ENCODE measurements at regions not wholly inside any gene's neighbourhood (a gene's known extent, or its start where the extent isn't known, plus 50 kb on each side); places are given as distances from the start of the nearest gene placed in this dataset.
"Not testable (repeated sequence)": the region's sequence is repeated elsewhere in the genome, so short reads cannot be mapped to it uniquely, and the experiment has no call there.

DNA sequence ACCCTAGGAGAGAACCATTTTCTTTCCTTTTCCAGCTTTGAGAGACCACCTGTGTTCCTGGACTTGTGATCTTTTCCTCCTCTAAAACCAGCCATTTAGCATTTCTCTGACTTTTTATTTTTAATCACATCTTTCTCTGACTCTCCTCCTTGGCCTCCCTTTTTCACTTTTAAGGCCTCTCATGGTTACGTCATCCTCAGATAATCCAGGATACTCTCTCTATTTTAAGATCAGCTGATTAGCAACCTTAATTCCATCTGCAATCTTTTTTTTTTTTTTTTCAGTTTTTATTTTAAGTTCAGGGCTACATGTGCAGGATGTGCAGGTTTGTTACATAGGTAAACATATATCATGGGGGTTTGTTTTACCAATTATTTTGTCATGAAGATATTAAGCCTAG is 54.0 kb downstream of the RFPL4B start:
- ChIA-PET POLR2A (no interaction called here), CTCF (no interaction called here)
- intact Hi-C loops (cut with DNase I, micrococcal nuclease), result no loop called here
- peaks cover 9% of the 10 kb centered on the region for H3K27me3 Mint-ChIP-seq
- no peaks in the 10 kb centered on the region for H3K36me3 Mint-ChIP-seq (ENCODE audit: low read depth)
- peaks cover 4% of the 10 kb centered on the region for H3K9me3 Mint-ChIP-seq (ENCODE audit: low read depth)
- ATAC-seq (no peak), DNase-seq (no peak)
- no peak overlapping the region for H3K4me3 Mint-ChIP-seq
- H3K4me1 Mint-ChIP-seq, result no peaks in the 10 kb centered on the region
- no peak overlapping the region for H3K27ac Mint-ChIP-seq

DNA sequence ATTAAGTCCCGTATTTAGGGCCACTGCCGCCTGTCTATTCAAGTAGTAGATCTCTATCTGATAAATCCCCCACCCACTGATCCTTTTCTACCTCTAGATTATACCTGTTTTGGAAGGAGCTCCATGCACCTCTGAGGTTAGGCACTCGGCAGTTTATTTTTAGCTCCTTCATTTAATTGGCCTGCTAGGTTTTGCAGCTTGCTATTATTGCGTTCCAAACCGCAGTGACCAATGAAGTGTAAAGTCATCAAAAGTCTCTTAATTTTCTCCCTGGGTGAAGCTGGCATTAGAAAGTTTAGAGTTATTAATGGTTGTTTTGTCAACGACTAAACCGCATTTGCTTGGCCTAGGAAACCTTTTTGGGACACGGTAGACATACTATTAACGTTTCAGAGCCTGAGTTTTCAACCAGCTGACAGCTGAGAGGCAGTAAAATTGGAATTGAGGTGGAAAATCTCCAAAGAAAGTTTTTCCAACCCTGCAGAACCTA is 60.0 kb downstream of the RFPL4B start:
- no peaks in the 10 kb centered on the region for H3K36me3 Mint-ChIP-seq (ENCODE audit: low read depth)
- intact Hi-C loops (cut with DNase I, micrococcal nuclease), result no loop called here

DNA sequence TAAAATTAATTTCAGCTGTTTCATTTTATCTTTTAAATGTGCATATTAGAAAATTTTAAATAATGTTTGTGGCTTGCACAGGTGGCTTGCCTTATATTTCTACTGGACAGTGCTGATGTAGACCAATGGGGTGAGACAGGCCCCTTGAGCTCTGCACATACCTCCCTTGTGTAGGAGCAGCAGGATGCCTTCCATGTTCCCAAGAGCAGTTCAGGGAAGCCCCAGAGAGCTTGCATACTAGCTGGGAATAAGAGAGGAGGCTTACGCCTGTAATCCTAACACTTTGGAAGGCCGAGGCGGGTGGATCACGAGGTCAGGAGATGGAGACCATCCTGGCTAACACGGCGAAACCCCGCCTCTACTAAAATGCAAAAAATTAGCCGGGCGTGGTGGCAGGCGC is 61.4 kb downstream of the RFPL4B start:
- peaks cover 2% of the 10 kb centered on the region for H3K27me3 Mint-ChIP-seq
- H3K4me3 Mint-ChIP-seq, result no peak overlapping the region
- ATAC-seq, result no peak
- ChIA-PET POLR2A (no interaction called here), CTCF (no interaction called here)
- H3K27ac Mint-ChIP-seq, result no peak overlapping the region
- intact Hi-C loops (cut with DNase I, micrococcal nuclease), result no loop called here
- H3K36me3 Mint-ChIP-seq (ENCODE audit: low read depth), result no peaks in the 10 kb centered on the region
- DNase-seq, result no peak
- H3K9me3 Mint-ChIP-seq (ENCODE audit: low read depth), result no peaks in the 10 kb centered on the region
- no peaks in the 10 kb centered on the region for H3K4me1 Mint-ChIP-seq

More for the DNA sequence above, 60.0 kb downstream of the RFPL4B start:
- no peak for ATAC-seq
- H3K27me3 Mint-ChIP-seq, result peaks cover 7% of the 10 kb centered on the region
- DNase-seq, result no peak
- no peaks in the 10 kb centered on the region for H3K9me3 Mint-ChIP-seq (ENCODE audit: low read depth)
- CTCF ChIA-PET, result interaction anchor here (1.1 kb wide), 1 partner anchor 11 kb away, joined by 3 read pairs; no protein-coding TSS in a partner anchor
- no peak overlapping the region for H3K27ac Mint-ChIP-seq
- H3K4me3 Mint-ChIP-seq, result no peak overlapping the region
- H3K4me1 Mint-ChIP-seq, result no peaks in the 10 kb centered on the region
- POLR2A ChIA-PET, result no interaction called here

DNA sequence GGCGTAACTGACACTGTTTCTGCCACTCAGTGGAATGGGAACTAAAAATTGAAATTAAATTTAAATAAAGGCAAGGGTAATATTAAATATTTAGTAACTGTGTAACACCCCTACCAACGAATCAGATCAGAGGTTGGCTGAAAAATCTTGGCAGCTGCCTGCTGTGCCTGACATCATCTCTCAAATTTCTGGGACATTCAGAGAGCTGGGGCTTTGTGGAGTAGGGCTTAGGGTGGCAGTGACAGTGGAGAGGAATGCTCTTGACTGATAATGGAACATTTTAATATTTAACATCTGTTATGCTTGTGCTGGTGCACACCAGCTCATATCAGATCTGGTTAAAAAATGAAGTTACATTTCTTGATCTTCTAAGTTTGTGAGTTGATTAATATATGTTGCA is 62.2 kb downstream of the RFPL4B start:
- ChIA-PET POLR2A (no interaction called here), CTCF (interaction anchor here (0.8 kb wide), 1 partner anchor 57 kb away, joined by 3 read pairs; no protein-coding TSS in a partner anchor)
- Mint-ChIP-seq H3K9me3 (ENCODE audit: low read depth) (no peaks in the 10 kb centered on the region), H3K27me3 (peaks cover 5% of the 10 kb centered on the region), H3K36me3 (ENCODE audit: low read depth) (no peaks in the 10 kb centered on the region), H3K4me1 (no peaks in the 10 kb centered on the region), H3K27ac (no peak overlapping the region), H3K4me3 (no peak overlapping the region)
- DNase-seq (no peak), ATAC-seq (no peak)
- intact Hi-C loops (cut with DNase I, micrococcal nuclease), result no loop called here

DNA sequence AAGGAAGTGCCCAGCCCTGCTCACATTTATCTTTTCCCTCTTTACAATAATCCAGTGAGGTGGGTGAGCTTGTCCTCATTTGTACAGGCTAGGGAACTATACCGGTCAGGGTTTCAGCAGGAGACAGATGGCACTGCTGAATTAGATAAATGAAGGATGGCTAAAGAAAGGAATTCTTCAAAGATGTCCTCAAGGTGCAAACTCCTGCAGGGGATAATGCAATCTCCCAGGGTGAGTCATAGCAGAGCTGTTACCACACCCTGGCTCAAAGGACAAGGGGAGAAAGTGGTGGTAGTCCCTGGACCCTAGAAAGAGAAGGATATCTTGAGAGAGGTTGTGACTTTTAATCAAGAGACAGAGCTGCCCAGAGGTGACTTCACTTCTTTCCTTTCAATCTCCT is 66.7 kb downstream of the RFPL4B start:
- CTCF ChIA-PET, result no interaction called here
- H3K36me3 Mint-ChIP-seq (ENCODE audit: low read depth), result no peaks in the 10 kb centered on the region
- H3K4me1 Mint-ChIP-seq, result no peaks in the 10 kb centered on the region
- intact Hi-C loops (cut with DNase I, micrococcal nuclease), result no loop called here
- H3K27me3 Mint-ChIP-seq, result peaks cover 3% of the 10 kb centered on the region
- no peak overlapping the region for H3K27ac Mint-ChIP-seq
- no peak overlapping the region for H3K4me3 Mint-ChIP-seq
- no peak for ATAC-seq
- DNase-seq, result no peak
- no peaks in the 10 kb centered on the region for H3K9me3 Mint-ChIP-seq (ENCODE audit: low read depth)
- POLR2A ChIA-PET, result no interaction called here

DNA sequence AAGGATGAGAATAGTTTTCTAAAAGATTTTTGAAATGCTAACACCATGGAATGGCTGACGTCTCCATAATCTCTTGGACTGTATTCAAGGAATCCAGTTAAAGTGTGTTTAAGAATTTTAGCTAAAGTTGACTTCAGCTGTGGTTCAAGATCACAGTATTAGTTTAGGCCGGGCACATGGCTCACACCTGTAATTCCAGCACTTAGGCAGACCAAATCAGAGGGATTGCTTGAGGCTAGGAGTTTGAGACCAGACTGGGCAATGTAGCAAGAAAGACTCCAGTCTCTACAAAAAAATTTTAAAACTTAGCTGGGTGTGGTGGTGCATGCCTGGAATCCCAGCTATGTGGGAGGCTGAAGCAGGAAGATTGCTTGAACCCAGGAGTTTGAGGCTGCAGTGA is 68.2 kb downstream of the RFPL4B start:
- no peaks in the 10 kb centered on the region for H3K4me1 Mint-ChIP-seq
- H3K4me3 Mint-ChIP-seq, result no peak overlapping the region

DNA sequence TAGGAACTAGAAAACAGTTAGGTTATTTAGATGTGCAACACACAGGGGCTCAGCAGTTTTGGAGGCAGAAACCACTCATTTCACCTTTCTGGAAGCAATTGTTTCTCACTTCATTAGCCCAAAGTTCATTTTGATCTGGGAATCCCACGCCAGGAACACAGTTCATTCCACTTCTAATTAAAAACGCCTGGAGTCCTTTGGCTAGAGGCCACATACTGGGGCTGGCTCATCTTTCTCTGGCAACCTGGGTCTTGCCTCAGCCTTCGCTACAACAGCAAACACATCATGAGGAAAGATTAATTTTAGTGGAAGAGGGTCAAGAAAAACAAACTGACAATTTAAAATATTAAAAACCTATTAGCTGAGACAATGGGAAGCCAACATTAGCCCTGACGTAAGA is 69.7 kb downstream of the RFPL4B start:
- ATAC-seq, result no peak
- Mint-ChIP-seq H3K9me3 (ENCODE audit: low read depth) (no peaks in the 10 kb centered on the region), H3K36me3 (ENCODE audit: low read depth) (no peaks in the 10 kb centered on the region), H3K27ac (no peak overlapping the region), H3K27me3 (peaks cover 6% of the 10 kb centered on the region), H3K4me3 (no peak overlapping the region), H3K4me1 (no peaks in the 10 kb centered on the region)
- no peak for DNase-seq
- ChIA-PET POLR2A (no interaction called here), CTCF (interaction anchor here (0.9 to 1.3 kb wide), 3 partner anchors 10 to 237 kb away, joined by 3 to 4 read pairs (median 3); no protein-coding TSS in a partner anchor)
- intact Hi-C loops (cut with DNase I, micrococcal nuclease), result no loop called here

More for the DNA sequence above, 68.2 kb downstream of the RFPL4B start:
- ATAC-seq (no peak), DNase-seq (no peak)
- H3K36me3 Mint-ChIP-seq (ENCODE audit: low read depth), result no peaks in the 10 kb centered on the region
- no peaks in the 10 kb centered on the region for H3K9me3 Mint-ChIP-seq (ENCODE audit: low read depth)
- ChIA-PET CTCF (interaction anchor here (1.4 kb wide), 1 partner anchor 11 kb away, joined by 3 read pairs; no protein-coding TSS in a partner anchor), POLR2A (no interaction called here)
- no peak overlapping the region for H3K27ac Mint-ChIP-seq
- intact Hi-C loops (cut with DNase I, micrococcal nuclease), result no loop called here
- H3K27me3 Mint-ChIP-seq, result peaks cover 3% of the 10 kb centered on the region

DNA sequence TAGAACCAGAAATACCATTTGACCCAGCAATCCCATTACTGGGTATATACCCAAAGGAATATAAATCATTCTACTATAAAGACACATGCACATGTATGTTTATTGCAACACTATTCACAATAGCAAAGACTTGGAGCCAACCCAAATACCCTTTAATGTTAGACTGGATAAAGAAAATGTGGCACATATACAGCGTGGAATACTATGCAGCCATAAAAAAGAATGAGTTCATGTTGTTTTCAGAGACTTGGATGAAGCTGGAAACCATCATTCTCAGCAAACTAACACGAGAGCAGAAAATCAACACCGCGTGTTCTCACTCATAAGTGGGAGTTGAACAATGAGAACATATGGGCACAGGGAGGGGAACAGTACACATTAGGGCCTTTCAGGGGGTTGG is 79.9 kb downstream of the RFPL4B start:
- intact Hi-C loops (cut with DNase I, micrococcal nuclease); H3K27me3 Mint-ChIP-seq; H3K36me3 Mint-ChIP-seq (ENCODE audit: low read depth); ATAC-seq; CTCF ChIA-PET; H3K4me1 Mint-ChIP-seq; H3K4me3 Mint-ChIP-seq; H3K27ac Mint-ChIP-seq; H3K9me3 Mint-ChIP-seq (ENCODE audit: low read depth); DNase-seq; POLR2A ChIA-PET: not testable (repeated sequence)

DNA sequence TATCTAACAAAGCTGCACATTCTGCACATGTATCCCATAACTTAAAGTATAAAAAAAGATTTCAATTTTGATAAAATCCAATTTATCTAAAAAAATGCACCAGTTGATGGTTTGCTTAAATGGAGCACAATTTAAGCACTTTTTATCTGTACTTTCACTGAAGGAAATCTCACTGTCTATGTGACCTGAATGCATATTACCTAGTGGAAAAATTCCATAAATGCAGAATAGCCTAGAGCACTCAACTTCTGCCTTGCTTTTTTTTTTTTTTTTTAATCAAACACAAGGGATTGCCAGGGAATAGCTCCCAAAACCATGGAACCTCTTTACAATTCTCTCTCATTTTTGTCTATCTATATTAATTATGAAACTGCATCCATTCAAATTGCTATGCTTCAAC is 80.4 kb downstream of the RFPL4B start:
- Mint-ChIP-seq H3K36me3 (ENCODE audit: low read depth) (no peaks in the 10 kb centered on the region), H3K9me3 (ENCODE audit: low read depth) (no peaks in the 10 kb centered on the region), H3K4me1 (no peaks in the 10 kb centered on the region), H3K27ac (no peak overlapping the region), H3K4me3 (no peak overlapping the region), H3K27me3 (peaks cover under 1% of the 10 kb centered on the region)
- DNase-seq (no peak), ATAC-seq (no peak)
- intact Hi-C loops (cut with DNase I, micrococcal nuclease), result no loop called here
- POLR2A ChIA-PET, result no interaction called here
- CTCF ChIA-PET, result no interaction called here

DNA sequence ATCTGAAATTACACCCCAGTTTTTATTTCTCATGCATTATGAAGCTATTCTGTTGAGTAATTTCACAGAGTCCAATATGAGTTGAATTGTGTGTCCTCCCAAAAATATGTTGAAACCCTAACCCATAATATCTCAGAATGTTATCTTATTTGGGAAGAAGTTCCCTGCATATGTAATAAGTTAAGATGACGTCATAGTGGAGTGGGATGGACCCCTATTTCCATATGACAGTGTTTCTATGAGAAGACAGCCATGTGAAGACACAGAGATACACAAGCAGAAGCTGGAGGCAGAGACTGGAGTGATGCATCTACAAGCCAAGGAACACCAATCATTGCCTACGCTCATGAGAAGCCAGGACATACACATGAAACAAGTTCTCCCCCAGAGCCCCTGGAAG is 81.3 kb downstream of the RFPL4B start:
- POLR2A ChIA-PET, result no interaction called here
- H3K27ac Mint-ChIP-seq, result no peak overlapping the region

DNA sequence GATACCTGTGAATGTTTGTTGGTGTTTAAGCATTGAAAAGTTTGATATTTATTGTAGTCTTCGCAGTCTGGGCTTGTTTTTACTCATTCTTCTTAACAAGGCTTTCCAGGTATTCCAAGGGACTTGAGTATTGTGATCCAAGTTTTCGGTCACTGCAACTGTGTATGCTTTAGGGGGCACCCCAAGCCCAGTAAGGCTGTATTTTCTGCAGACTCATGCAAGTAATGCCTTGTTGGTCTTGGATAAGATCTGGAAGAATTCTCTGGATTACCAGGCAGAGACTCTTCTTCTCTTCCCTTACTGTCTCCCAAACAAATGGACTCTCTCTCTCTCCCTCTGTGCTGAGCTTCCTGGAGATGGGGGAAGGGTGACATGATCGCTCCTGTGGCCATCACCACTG is 82.1 kb downstream of the RFPL4B start:
- DNase-seq, result no peak
- CTCF ChIA-PET, result interaction anchor here (1.3 kb wide), 1 partner anchor 12 kb away, joined by 4 read pairs; no protein-coding TSS in a partner anchor
- H3K27ac Mint-ChIP-seq, result no peak overlapping the region
- intact Hi-C loops (cut with DNase I, micrococcal nuclease), result no loop called here
- no peaks in the 10 kb centered on the region for H3K9me3 Mint-ChIP-seq (ENCODE audit: low read depth)
- H3K27me3 Mint-ChIP-seq, result no peaks in the 10 kb centered on the region
- H3K4me3 Mint-ChIP-seq, result no peak overlapping the region
- H3K4me1 Mint-ChIP-seq, result no peaks in the 10 kb centered on the region
- no peaks in the 10 kb centered on the region for H3K36me3 Mint-ChIP-seq (ENCODE audit: low read depth)
- ATAC-seq, result no peak
- POLR2A ChIA-PET, result interaction anchor here (0.6 kb wide), 1 partner anchor 19 kb away, joined by 5 read pairs; no protein-coding TSS in a partner anchor

More for the DNA sequence above, 81.3 kb downstream of the RFPL4B start:
- CTCF ChIA-PET, result interaction anchor here (1.3 kb wide), 1 partner anchor 11 kb away, joined by 4 read pairs; no protein-coding TSS in a partner anchor
- DNase-seq, result no peak
- no peak for ATAC-seq
- Mint-ChIP-seq H3K9me3 (ENCODE audit: low read depth) (no peaks in the 10 kb centered on the region), H3K36me3 (ENCODE audit: low read depth) (no peaks in the 10 kb centered on the region), H3K4me3 (no peak overlapping the region), H3K27me3 (no peaks in the 10 kb centered on the region), H3K4me1 (no peaks in the 10 kb centered on the region)
- intact Hi-C loops (cut with DNase I, micrococcal nuclease), result no loop called here

DNA sequence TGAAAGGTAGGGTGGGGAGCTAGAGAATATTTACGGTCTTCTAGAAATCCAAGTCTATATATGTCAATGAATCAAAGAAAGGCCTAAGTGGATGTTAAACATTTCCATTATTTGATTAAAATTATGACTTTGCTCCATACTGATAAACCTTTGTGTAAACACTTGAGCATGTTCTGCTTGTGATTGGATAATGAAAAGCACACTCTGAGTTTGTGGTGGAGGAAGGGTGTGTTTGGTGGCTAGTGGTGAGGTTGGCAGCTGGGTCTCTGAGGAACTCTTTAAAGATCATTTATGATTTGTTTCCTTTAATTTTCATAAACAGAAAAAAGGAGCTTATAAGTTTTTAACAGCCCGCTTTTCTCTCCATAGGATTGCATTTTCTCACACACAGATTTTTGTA is 84.7 kb downstream of the RFPL4B start:
- Mint-ChIP-seq H3K27ac (no peak overlapping the region), H3K27me3 (no peaks in the 10 kb centered on the region), H3K4me3 (no peak overlapping the region), H3K36me3 (ENCODE audit: low read depth) (no peaks in the 10 kb centered on the region), H3K9me3 (ENCODE audit: low read depth) (no peaks in the 10 kb centered on the region), H3K4me1 (no peaks in the 10 kb centered on the region)
- DNase-seq, result no peak
- ChIA-PET CTCF (no interaction called here), POLR2A (no interaction called here)
- intact Hi-C loops (cut with DNase I, micrococcal nuclease), result no loop called here
- no peak for ATAC-seq

DNA sequence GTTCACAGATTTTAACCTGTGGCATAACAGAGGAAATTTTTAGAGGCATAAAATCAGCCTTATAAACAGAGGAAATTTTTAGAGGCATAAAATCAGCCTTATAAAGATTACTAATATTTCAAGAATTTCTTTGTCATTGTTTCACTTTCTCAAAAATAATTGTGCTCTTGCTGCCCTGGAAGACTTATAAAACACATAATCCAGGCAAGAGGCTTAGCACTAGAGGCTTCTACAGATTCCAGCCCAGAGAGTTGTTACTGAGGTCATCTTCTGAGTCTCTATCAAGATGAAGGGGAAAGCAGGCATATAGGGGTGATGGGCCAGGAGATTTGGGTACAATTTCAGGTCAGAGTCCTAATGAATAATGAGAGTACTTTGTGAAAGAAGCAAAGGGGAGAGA is 85.7 kb downstream of the RFPL4B start:
- DNase-seq, result no peak
- intact Hi-C loops (cut with DNase I, micrococcal nuclease), result no loop called here
- no peaks in the 10 kb centered on the region for H3K27me3 Mint-ChIP-seq
- ChIA-PET POLR2A (no interaction called here), CTCF (no interaction called here)
- H3K27ac Mint-ChIP-seq, result no peak overlapping the region
- H3K36me3 Mint-ChIP-seq (ENCODE audit: low read depth), result no peaks in the 10 kb centered on the region
- no peaks in the 10 kb centered on the region for H3K9me3 Mint-ChIP-seq (ENCODE audit: low read depth)
- H3K4me3 Mint-ChIP-seq, result no peak overlapping the region
- H3K4me1 Mint-ChIP-seq, result no peaks in the 10 kb centered on the region
- no peak for ATAC-seq

All from activated CD4-positive, alpha-beta T cell treated with anti-CD3 and anti-CD28 coated beads for 36 hours (primary cell).